Endometrium (tissue), 2 donors: ENCODE measurements at regions not wholly inside any gene's neighbourhood (a gene's known extent, or its start where the extent isn't known, plus 50 kb on each side); places are given as distances from the start of the nearest gene placed in this dataset.
A peak's percentile ranks its signal among the peaks of the same experiment; 100 is the strongest.

ENCODE experiments used
- FAIRE-seq: peaks from 2 replicates; lab custom pipeline; 2012; peaks lifted over from hg19 to GRCh38; lab: Jason Lieb, UNC
- donor health status: control.
- donor health status: control.

DNA sequence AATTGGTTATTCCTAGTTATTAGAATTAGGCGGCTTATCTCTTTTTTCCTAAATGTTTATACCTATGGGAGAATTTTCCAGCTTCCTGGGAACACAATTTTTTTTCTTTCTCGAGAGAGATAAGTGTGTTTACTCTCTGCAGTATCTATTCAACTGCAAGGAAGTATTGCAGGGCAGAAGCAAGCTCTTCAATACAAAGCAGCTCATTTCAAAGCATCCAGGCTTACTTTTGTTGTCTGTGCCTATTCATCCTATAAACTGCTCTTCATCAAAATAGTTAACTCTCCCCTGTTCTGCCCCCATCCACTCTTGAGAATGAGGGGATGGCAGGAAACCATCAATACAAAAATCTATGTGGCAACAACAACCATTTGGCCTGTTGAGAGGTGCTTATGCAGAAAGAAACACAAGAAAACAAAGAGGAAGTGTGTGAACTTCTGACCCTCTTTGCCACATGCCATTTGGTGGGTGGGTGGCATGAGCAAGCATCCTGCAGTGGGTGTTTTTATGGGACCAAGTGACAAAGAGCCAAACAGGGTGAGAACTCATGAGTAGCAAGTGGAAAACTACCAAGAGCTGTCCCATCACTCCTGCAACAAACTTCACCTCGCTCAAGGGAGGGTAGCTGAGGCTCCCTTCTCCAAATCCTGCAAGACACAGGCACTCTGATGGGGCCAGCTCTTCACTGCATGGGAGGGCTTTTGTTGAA lies 50.6 kb upstream of the MRPS6 start:
- no peak for FAIRE-seq

- FAIRE-seq = no peak
Measured at GRCh38 chr21:34021726-34022125, 51.7 kb upstream of the MRPS6 start.

GRCh38 chr21:34020983-34021553 lies 52.3 kb upstream of the MRPS6 start:
- no peak for FAIRE-seq

GRCh38 chr21:34020005-34020847 lies 53.2 kb upstream of the MRPS6 start:
- no peak for FAIRE-seq

GRCh38 chr21:34019402-34019801 lies 54.0 kb upstream of the MRPS6 start:
- no peak for FAIRE-seq

GRCh38 chr21:34018910-34019309 lies 54.5 kb upstream of the MRPS6 start:
- FAIRE-seq = no peak

DNA sequence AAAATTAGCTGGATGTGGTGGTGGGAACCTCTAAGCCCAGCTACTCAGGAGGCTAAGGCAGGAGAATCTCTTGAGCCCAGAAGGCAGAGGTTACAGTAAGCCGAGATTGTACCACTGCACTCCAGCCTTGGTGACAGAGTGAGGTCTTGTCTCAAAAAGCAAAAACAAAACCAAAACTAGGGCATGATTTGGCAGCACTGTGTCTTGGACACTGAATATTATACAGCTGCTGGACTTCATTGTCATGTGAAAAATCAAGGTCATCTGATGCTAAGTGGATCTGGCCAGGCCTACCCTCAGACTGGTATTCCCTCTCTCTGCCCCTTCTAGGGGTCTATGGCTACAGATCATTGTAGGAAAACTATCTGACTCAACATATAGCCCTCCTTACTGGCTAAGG lies 55.2 kb upstream of the MRPS6 start:
- no peak for FAIRE-seq

DNA sequence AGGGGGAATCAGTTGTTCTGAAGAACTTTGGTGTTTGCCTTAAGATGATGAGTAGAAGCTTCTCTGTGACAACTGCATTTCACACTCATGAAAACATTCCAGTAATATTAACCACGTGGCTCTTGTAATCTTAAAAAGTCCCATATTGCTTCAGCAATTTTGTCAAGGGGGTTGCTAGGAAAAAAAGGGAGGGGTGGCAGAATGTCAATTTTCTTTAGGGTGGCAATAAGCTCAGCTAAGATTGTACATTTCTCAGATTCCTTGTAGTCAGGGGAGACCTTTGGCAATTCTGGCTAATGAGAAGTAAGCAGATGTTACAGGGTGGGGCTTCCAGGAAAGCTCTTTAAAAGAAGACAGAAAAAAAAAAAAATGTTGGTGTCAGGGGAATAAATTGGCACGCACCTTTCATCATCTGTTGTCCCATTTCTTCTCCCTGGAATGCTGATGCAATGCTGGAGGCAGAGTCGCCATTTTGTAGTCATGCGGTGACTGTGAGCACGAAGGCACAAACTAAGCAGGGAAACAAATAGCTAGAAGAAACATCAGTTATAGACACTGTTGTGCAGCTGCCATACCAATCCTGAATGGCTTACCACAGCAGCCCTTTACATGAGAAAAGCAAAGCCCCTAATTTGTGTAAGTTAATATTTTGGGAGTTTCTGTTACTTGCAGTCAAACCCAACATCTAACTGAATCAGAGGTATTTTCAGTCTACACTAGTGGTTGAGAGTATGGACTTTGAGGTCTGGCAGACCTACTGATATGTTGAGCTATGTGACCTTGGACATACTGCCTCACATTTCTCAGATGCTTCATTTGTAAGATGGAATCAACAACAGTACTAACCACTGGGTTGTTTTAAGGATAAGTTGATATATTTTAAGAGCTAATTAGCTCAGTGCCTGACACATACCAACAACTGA lies 56.1 kb upstream of the MRPS6 start:
- no peak for FAIRE-seq

- FAIRE-seq = no peak
Measured at GRCh38 chr21:34012640-34013039, 60.7 kb upstream of the MRPS6 start.

- no peak for FAIRE-seq
Measured at GRCh38 chr21:34011660-34012059, 61.7 kb upstream of the MRPS6 start.

GRCh38 chr21:34009193-34009592 lies 64.2 kb upstream of the MRPS6 start:
- no peak for FAIRE-seq

DNA sequence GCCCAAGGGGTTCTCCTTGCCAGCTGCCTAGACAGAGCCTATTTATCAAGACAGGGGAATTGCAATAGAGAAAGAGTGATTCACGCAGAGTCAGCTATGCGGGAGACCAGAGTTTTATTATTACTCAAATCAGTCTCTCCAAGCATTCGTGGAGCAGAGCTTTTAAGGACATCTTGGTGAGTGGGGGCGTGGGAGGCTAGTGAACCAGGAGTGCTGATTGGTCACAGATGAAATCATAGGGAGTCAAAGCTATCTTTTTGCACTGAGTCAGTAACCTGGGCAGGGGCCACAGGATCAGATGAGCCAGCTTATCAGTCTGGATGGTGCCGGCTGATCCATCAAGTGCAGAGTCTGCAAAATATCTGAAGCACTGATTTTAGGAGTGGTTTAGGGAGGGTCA lies 64.8 kb upstream of the MRPS6 start:
- FAIRE-seq = no peak

GRCh38 chr21:34006611-34007168 lies 66.7 kb upstream of the MRPS6 start:
- FAIRE-seq = no peak

- no peak for FAIRE-seq
Measured at GRCh38 chr21:34004974-34005373, 68.4 kb upstream of the MRPS6 start.

DNA sequence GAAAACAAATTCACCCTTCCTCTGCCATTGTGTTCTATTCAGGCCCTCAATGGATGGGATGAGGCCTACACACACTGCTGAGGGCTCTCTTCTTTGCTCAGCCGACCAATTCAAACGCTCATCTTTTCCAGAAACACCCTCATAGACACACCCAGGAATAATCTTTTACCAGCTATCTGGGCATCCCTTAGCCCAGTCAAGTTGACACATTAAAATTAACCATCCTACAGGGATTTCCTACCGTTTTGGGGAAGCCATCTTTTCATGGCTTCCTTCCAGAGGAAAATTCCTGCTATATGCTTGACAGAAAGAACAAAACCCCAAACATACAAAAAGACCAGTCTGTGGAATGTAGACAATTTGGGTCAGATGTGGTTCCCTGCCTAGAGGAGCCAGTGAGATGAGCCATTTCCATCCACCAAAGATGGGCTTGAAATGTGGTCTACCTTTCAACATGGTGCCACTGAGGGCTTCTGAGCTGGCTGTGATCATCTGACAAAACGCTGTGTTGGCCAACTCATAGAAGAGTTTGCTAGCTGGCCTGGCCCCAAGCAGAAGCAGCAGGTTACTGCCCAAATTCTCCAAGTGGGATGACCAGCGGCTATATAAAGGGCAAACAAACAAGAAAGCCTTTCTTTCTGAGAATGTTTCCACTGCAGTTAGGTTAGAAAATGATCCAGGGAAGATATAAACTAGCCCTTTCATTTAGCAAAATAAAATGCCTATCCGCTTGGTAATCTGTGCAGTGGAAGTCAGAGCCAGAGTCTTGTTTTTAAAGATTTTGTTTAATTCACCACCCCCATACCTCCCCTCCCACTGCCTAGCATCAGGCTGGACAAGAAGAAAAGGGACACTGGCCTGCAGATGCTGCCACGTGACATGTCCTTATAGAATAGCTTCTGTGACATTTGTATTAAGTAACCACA lies 69.1 kb upstream of the MRPS6 start:
- FAIRE-seq = peak; percentile 29

DNA sequence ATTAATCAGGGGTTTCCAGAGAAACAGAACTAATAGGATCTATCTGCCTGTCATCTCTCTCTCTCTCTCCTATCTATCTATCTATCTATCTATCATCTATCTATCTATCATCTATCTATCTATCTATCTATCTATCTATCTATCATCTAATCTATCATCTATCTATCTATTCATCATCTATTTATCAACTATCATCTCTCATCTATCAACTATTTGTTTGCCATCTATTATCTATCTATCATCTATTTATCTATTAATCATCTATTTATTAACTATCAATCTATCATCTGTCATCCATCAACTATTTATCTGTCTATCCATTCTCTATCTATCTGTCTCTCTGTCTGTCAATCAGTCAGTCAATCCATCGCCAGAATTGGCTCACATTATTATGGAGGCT lies 70.0 kb upstream of the MRPS6 start:
- no peak for FAIRE-seq

DNA sequence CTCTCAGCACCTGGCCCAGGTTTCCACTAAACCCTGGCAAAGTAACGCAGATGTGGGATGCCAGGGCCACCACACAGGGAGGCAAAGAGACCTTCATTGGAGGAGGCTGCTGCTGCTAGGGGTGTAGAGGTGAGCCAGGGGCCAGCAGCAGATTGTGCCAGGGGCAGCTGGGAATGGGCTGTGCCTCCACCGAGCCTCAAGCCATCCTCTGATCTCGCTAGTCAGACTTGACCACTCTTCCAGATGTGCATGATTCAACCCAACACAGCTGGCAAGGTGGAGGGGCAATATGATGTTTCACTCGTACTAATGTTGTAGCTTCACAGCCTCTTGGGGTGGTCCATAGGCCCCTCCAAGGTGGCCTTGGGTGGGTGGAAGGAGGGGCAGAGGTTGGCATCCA lies 73.0 kb upstream of the MRPS6 start:
- FAIRE-seq = no peak

DNA sequence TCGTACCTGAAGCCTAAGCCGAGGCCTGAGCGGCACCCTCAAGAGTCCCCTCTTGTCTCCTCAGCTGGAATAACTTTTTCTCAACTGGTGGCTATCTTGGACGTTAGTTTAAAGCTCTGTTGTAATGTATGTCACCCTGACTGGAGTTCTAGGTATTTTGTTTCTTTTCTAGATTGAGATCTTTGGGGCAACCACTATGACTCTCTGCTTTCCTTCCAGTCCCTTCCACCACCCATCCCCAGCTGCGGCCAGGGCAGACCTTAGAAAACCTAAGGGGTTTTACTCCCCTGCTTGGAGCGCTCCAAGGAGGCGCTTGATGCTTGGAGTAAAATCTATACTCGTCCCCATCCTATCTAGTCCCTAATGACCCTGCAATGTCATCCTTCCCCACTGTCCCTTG lies 74.6 kb upstream of the MRPS6 start:
- no peak for FAIRE-seq

DNA sequence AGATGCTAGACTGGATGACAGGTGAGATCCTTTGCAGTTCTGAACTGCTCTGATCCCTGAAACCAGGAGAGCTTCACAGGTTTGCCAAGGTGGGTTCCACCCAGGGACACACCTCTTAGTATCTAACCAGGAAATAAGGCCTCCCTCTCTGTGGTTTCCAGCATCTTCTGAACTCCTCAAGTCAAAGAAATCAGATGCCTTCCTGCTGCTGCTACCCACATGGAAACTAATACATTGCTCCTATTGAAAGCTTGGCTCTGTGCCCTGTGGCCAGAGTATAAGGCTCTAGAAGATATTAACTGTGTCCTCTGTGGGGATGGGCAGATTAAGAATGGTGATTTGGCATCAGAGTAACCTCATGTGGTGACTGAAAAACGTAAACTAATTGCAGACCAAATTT lies 75.0 kb upstream of the MRPS6 start:
- FAIRE-seq = no peak

DNA sequence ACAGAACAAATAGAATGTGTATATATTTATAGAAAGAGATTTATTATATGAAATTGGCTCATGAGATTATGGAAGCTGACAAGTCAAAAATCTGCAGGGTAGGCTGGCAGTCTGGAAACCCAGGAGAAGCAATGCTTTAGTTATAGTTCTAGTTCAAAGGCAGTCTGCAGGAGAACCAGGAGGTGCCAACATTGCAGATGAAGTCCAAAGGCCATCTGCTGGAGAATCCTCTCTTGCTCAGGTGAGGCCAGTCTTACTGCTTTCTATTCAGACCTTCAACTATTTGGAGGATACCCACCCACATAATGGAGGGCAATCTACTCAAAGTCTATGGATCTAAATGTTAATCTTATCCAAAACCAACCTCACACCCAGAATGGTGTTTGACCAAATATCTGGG lies 75.9 kb upstream of the MRPS6 start:
- no peak for FAIRE-seq

GRCh38 chr21:33994373-33994772 lies 78.8 kb upstream of the ATP5PO start:
- no peak for FAIRE-seq
